ENCODE measurements at regions not wholly inside any gene's neighbourhood (a gene's known extent, or its start where the extent isn't known, plus 50 kb on each side); places are given as distances from the start of the nearest gene placed in this dataset.
A peak's percentile ranks its signal among the peaks of the same experiment; 100 is the strongest.

- Histone ChIP-seq H3K4me1 (peaks cover 0 to 10% (median 9%) of the 10 kb centered on the region in 4 donors), H3K4me3 (no peak overlapping the region), H3K27me3 (no peaks in the 10 kb centered on the region), H3K27ac (no peak overlapping the region), H3K36me3 (no peaks in the 10 kb centered on the region), H3K9me3 (no peaks in the 10 kb centered on the region)
- intact Hi-C loops (cut with DNase I; ENCODE audit: low total_unique reads): no loop called here
- TF ChIP-seq POLR2AphosphoS5 (IDR thresholded peaks at IDR 0.05) (no peak), POLR2A (IDR thresholded peaks at IDR 0.05) (no peak), EP300 (IDR thresholded peaks at IDR 0.05; ENCODE audit: low read depth) (no peak), CTCF (IDR thresholded peaks at IDR 0.05) (no peak)
- 41 to 56% methylated on average over 5 of the region's 5 CpGs for WGBS, 2 donors (ENCODE audit: low coverage in 1 of 2)
- no peak for DNase-seq
- in situ Hi-C loops (cut with MboI; ENCODE audit: low pct_ligation_motif_present in 1 of 4, low pct_unique_long_range_greater_than_20kb in 1 of 4, low sequenced_read_pairs in 3 of 4): no loop called here
Observed at GRCh38 chr3:117272876-117273523, 563.4 kb downstream of the TUSC7 start.

- in situ Hi-C loops (cut with MboI; ENCODE audit: low pct_ligation_motif_present in 1 of 4, low pct_unique_long_range_greater_than_20kb in 1 of 4, low sequenced_read_pairs in 3 of 4): no loop called here
- no peak for DNase-seq
- Histone ChIP-seq H3K27me3 (no peaks in the 10 kb centered on the region), H3K27ac (peak overlapping the region; percentile 10 to 72 (median 60)), H3K9me3 (no peaks in the 10 kb centered on the region), H3K4me1 (peaks cover 3 to 24% (median 17%) of the 10 kb centered on the region in 4 donors), H3K36me3 (no peaks in the 10 kb centered on the region), H3K4me3 (no peak overlapping the region)
- intact Hi-C loops (cut with DNase I; ENCODE audit: low total_unique reads): no loop called here
- TF ChIP-seq CTCF (IDR thresholded peaks at IDR 0.05): peak in 1 of 5 experiments; percentile 17
- no peak for TF ChIP-seq POLR2A (IDR thresholded peaks at IDR 0.05)
- WGBS, 2 donors (ENCODE audit: low coverage in 1 of 2): 24 to 38% methylated on average over 2 of the region's 2 CpGs
Observed at GRCh38 chr3:117277816-117278215, 568.2 kb downstream of the TUSC7 start.

GRCh38 chr3:117278424-117279190, 569.0 kb downstream of the TUSC7 start:
- 33 to 35% methylated on average over 4 to 5 of the region's 5 CpGs for WGBS, 2 donors (ENCODE audit: low coverage in 1 of 2)
- no peaks in the 10 kb centered on the region for H3K27me3 ChIP-seq
- in situ Hi-C loops (cut with MboI; ENCODE audit: low pct_ligation_motif_present in 1 of 4, low pct_unique_long_range_greater_than_20kb in 1 of 4, low sequenced_read_pairs in 3 of 4): no loop called here
- intact Hi-C loops (cut with DNase I; ENCODE audit: low total_unique reads): no loop called here
- H3K27ac ChIP-seq: peak overlapping the region; percentile 48 to 72 (median 71)
- peaks cover 3 to 24% (median 17%) of the 10 kb centered on the region in 4 donors for H3K4me1 ChIP-seq
- DNase-seq: peak; percentile 51
- no peaks in the 10 kb centered on the region for H3K36me3 ChIP-seq
- TF ChIP-seq EP300 (IDR thresholded peaks at IDR 0.05; ENCODE audit: low read depth) (no peak), POLR2AphosphoS5 (IDR thresholded peaks at IDR 0.05) (no peak), CTCF (IDR thresholded peaks at IDR 0.05) (no peak), POLR2A (IDR thresholded peaks at IDR 0.05) (no peak)
- no peak overlapping the region for H3K4me3 ChIP-seq
- H3K9me3 ChIP-seq: no peaks in the 10 kb centered on the region

- no peak overlapping the region for H3K27ac ChIP-seq
- no peak for DNase-seq
- H3K9me3 ChIP-seq: no peaks in the 10 kb centered on the region
- H3K4me1 ChIP-seq: peaks cover 3 to 24% (median 17%) of the 10 kb centered on the region in 4 donors
- no peak overlapping the region for H3K4me3 ChIP-seq
- TF ChIP-seq EP300 (IDR thresholded peaks at IDR 0.05; ENCODE audit: low read depth) (no peak), POLR2A (IDR thresholded peaks at IDR 0.05) (no peak), CTCF (IDR thresholded peaks at IDR 0.05) (no peak), POLR2AphosphoS5 (IDR thresholded peaks at IDR 0.05) (no peak)
- H3K36me3 ChIP-seq: no peaks in the 10 kb centered on the region
- in situ Hi-C loops (cut with MboI; ENCODE audit: low pct_ligation_motif_present in 1 of 4, low pct_unique_long_range_greater_than_20kb in 1 of 4, low sequenced_read_pairs in 3 of 4): no loop called here
- intact Hi-C loops (cut with DNase I; ENCODE audit: low total_unique reads): no loop called here
- 68 to 74% methylated on average over 3 of the region's 3 CpGs for WGBS, 2 donors (ENCODE audit: low coverage in 1 of 2)
- H3K27me3 ChIP-seq: no peaks in the 10 kb centered on the region
Observed at GRCh38 chr3:117281371-117281770, 571.8 kb downstream of the TUSC7 start.

Measured in transverse colon (tissue), 4 donors.